HG03097 (cell line): ENCODE measurements at regions not wholly inside any gene's neighbourhood (a gene's known extent, or its start where the extent isn't known, plus 50 kb on each side); places are given as distances from the start of the nearest gene placed in this dataset.
A peak's percentile ranks its signal among the peaks of the same experiment; 100 is the strongest.
"Not testable (repeated sequence)": the region's sequence is repeated elsewhere in the genome, so short reads cannot be mapped to it uniquely, and the experiment has no call there.

Experiments used
- ATAC-seq: cut with Tn5 transposase; IDR thresholded peaks from one replicate; pipeline ENCODE4 v1.9.1; 2021; ENCODE audit not compliant: unreplicated experiment, low FRiP score

- ATAC-seq, result not testable (repeated sequence)
These were observed 116.5 kb upstream of the SPATA31D4 start for GRCh38 chr9:81811688-81812087.

- ATAC-seq, result no peak
These were observed 113.8 kb upstream of the SPATA31D4 start for GRCh38 chr9:81814401-81814793.

GRCh38 chr9:81814794-81815464, 113.3 kb upstream of the SPATA31D4 start:
- peak; percentile 93 for ATAC-seq

- no peak for ATAC-seq
These were observed 112.4 kb upstream of the SPATA31D4 start for GRCh38 chr9:81815781-81816180.

- no peak for ATAC-seq
These were observed 109.1 kb upstream of the SPATA31D4 start for GRCh38 chr9:81819155-81819554.

- no peak for ATAC-seq
These were observed 108.2 kb upstream of the SPATA31D4 start for GRCh38 chr9:81819859-81820546.

- no peak for ATAC-seq
These were observed 105.8 kb upstream of the SPATA31D4 start for GRCh38 chr9:81822301-81822865.

GRCh38 chr9:81822967-81823366, 105.3 kb upstream of the SPATA31D4 start:
- no peak for ATAC-seq

GRCh38 chr9:81823672-81824554, 104.3 kb upstream of the SPATA31D4 start:
- ATAC-seq, result no peak

GRCh38 chr9:81824802-81825730, 103.2 kb upstream of the SPATA31D4 start:
- no peak for ATAC-seq

GRCh38 chr9:81825846-81826516, 102.2 kb upstream of the SPATA31D4 start:
- no peak for ATAC-seq

- no peak for ATAC-seq
These were observed 101.7 kb upstream of the SPATA31D4 start for GRCh38 chr9:81826517-81826906.

GRCh38 chr9:81827616-81828296, 100.5 kb upstream of the SPATA31D4 start:
- ATAC-seq, result peak; percentile 88

- no peak for ATAC-seq
These were observed 98.9 kb upstream of the SPATA31D4 start for GRCh38 chr9:81829195-81829882.

GRCh38 chr9:81830431-81830830, 97.8 kb upstream of the SPATA31D4 start:
- not testable (repeated sequence) for ATAC-seq

GRCh38 chr9:81832571-81833285, 95.5 kb upstream of the SPATA31D4 start:
- no peak for ATAC-seq

- ATAC-seq, result no peak
These were observed 94.5 kb upstream of the SPATA31D4 start for GRCh38 chr9:81833563-81834345.
